ENCODE measurements at regions not wholly inside any gene's neighbourhood (a gene's known extent, or its start where the extent isn't known, plus 50 kb on each side); places are given as distances from the start of the nearest gene placed in this dataset.

DNA sequence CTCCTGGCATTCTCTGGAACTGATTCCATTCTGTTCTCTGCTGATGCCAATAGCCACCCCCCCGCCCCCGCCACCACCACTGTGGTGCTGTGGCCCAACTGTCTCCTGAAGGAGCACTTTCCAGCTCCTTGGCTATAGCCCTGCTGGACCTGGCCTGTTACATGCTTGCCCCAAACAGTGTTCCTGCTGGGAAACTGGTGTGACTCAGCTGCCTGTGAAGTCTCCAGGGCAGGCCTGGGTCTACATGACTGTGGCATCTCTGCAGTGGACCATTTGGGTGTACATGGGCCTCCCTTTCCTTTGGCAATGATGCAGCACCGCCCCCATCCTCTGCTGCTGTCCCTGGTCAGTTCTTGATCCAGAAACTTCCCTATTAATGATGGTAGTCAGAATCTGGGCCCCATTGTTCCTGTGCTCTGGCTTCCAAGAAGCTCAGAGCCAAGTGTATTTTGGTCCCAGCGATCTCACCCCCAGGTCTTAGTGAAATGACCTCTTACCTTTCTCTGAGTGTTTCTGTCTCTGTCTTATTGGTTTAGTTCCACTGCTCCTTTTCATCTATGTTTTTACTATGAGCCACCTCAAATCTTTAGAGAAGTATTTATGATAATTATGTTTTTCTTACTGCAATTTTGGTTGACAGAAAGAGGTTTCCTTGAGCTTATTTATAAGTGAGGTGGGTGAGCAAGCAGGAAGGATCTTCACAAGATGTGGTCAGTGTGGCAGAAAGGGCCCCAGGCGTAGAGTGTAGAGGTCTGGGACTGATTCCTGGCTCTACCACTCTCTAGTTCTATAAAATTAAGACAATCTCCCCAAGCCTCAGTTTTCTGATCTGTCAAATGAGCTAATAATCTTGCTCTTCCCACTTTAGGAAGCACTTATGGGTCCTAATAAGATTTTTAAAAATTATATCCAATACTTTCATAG lies 210.7 kb upstream of the EOLA2 start:
- TF ChIP-seq POLR2A (IDR thresholded peaks at IDR 0.05), result no peak
- TF ChIP-seq, protein P1, sequence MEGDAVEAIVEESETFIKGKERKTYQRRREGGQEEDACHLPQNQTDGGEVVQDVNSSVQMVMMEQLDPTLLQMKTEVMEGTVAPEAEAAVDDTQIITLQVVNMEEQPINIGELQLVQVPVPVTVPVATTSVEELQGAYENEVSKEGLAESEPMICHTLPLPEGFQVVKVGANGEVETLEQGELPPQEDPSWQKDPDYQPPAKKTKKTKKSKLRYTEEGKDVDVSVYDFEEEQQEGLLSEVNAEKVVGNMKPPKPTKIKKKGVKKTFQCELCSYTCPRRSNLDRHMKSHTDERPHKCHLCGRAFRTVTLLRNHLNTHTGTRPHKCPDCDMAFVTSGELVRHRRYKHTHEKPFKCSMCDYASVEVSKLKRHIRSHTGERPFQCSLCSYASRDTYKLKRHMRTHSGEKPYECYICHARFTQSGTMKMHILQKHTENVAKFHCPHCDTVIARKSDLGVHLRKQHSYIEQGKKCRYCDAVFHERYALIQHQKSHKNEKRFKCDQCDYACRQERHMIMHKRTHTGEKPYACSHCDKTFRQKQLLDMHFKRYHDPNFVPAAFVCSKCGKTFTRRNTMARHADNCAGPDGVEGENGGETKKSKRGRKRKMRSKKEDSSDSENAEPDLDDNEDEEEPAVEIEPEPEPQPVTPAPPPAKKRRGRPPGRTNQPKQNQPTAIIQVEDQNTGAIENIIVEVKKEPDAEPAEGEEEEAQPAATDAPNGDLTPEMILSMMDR (IDR thresholded peaks at IDR 0.05), result no peak
